Tibial artery (tissue), 4 donors: ENCODE measurements at regions not wholly inside any gene's neighbourhood (a gene's known extent, or its start where the extent isn't known, plus 50 kb on each side); places are given as distances from the start of the nearest gene placed in this dataset.

ENCODE experiments used
- DNase-seq, 2 donors: peaks; one replicate each; pipeline ENCODE4 v3.0.0-alpha.2; 2019
- H3K27ac ChIP-seq, 2 donors: fragments of 200-600 bp; sonication (generic) in 1 of 2; 1 replicate in 1 of 2; 2 replicates in 1 of 2; pipeline ENCODE4 v1.5.1; 2018 to 2019; ENCODE audit warnings: mild to moderate bottlenecking in 1 of 2
- H3K27me3 ChIP-seq, 2 donors: fragments of 200-600 bp; sonication (generic) in 1 of 2; one replicate each; pipeline versions ENCODE4 v1.5.1 to v1.6.0; 2016 to 2019
- H3K36me3 ChIP-seq, 3 donors: fragments of 200-600 bp; sonication (generic) in 2 of 3; one replicate each; pipeline ENCODE4 v1.5.1; 2016 to 2019; ENCODE audit warnings: mild to moderate bottlenecking in 2 of 3
- H3K4me1 ChIP-seq, 4 donors: fragments of 200-600 bp; sonication (generic) in 2 of 4; 1 replicate in 3 of 4; 2 replicates in 1 of 4; pipeline ENCODE4 v1.5.1; 2016 to 2019
- H3K4me3 ChIP-seq, 2 donors: fragments of 200-600 bp; sonication (generic) in 1 of 2; 1 replicate in 1 of 2; 2 replicates in 1 of 2; pipeline ENCODE4 v1.5.1; 2018 to 2019; ENCODE audit warnings: mild to moderate bottlenecking in 2 of 2
- H3K9me3 ChIP-seq, 3 donors: fragments of 200-600 bp; sonication (generic) in 1 of 3; one replicate each; pipeline ENCODE4 v1.5.1; 2016 to 2019
- intact Hi-C: fragments of 100-400 bp; cut with DNase I; formaldehyde crosslinking; loops from one replicate; pipeline ENCODE4 v1.15.0; 2023; ENCODE audit warnings: low total_unique reads
- TF ChIP-seq, protein P1 (sequence below), 2 experiments: fragments of 200-600 bp in 1 of 2; fragments of 450-650 bp in 1 of 2; IDR thresholded peaks; one replicate each; pipeline ENCODE4 v1.5.1; 2017 to 2019; ENCODE audit warnings: antibody characterized with exemption in 2 of 2, mild to moderate bottlenecking in 1 of 2, moderate library complexity in 1 of 2

- Histone ChIP-seq H3K4me1 (peaks cover 0 to 10% (median 0%) of the 10 kb centered on the region in 4 donors), H3K27ac (no peak overlapping the region), H3K4me3 (no peak overlapping the region), H3K36me3 (no peaks in the 10 kb centered on the region), H3K27me3 (no peaks in the 10 kb centered on the region), H3K9me3 (peaks cover 0 to 13% (median 0%) of the 10 kb centered on the region in 3 donors)
- intact Hi-C loops, result no loop called here
- no peak for DNase-seq
- TF ChIP-seq, protein P1, sequence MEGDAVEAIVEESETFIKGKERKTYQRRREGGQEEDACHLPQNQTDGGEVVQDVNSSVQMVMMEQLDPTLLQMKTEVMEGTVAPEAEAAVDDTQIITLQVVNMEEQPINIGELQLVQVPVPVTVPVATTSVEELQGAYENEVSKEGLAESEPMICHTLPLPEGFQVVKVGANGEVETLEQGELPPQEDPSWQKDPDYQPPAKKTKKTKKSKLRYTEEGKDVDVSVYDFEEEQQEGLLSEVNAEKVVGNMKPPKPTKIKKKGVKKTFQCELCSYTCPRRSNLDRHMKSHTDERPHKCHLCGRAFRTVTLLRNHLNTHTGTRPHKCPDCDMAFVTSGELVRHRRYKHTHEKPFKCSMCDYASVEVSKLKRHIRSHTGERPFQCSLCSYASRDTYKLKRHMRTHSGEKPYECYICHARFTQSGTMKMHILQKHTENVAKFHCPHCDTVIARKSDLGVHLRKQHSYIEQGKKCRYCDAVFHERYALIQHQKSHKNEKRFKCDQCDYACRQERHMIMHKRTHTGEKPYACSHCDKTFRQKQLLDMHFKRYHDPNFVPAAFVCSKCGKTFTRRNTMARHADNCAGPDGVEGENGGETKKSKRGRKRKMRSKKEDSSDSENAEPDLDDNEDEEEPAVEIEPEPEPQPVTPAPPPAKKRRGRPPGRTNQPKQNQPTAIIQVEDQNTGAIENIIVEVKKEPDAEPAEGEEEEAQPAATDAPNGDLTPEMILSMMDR (IDR thresholded peaks at IDR 0.05), result no peak
Measured at GRCh38 chr20:39773380-39774000, 811.3 kb downstream of the DHX35 start.

- no peaks in the 10 kb centered on the region for H3K36me3 ChIP-seq
- no peaks in the 10 kb centered on the region for H3K4me1 ChIP-seq
- no peak overlapping the region for H3K4me3 ChIP-seq
- H3K27me3 ChIP-seq, result no peaks in the 10 kb centered on the region
- H3K9me3 ChIP-seq, result peaks cover 0 to 24% (median 8%) of the 10 kb centered on the region in 3 donors
- DNase-seq, result no peak
- TF ChIP-seq, protein P1 (IDR thresholded peaks at IDR 0.05), result no peak
- intact Hi-C loops, result no loop called here
- no peak overlapping the region for H3K27ac ChIP-seq
Measured at GRCh38 chr20:39767352-39767751, 805.2 kb downstream of the DHX35 start.

GRCh38 chr20:39766333-39766732 lies 804.2 kb downstream of the DHX35 start:
- no peak for DNase-seq
- H3K27me3 ChIP-seq, result no peaks in the 10 kb centered on the region
- no peak overlapping the region for H3K27ac ChIP-seq
- intact Hi-C loops, result no loop called here
- H3K36me3 ChIP-seq, result no peaks in the 10 kb centered on the region
- no peaks in the 10 kb centered on the region for H3K4me1 ChIP-seq
- TF ChIP-seq, protein P1 (IDR thresholded peaks at IDR 0.05), result no peak
- H3K9me3 ChIP-seq, result peaks cover 0 to 24% (median 8%) of the 10 kb centered on the region in 3 donors
- H3K4me3 ChIP-seq, result no peak overlapping the region

- TF ChIP-seq, protein P1 (IDR thresholded peaks at IDR 0.05), result no peak
- intact Hi-C loops, result no loop called here
- Histone ChIP-seq H3K4me3 (no peak overlapping the region), H3K4me1 (no peaks in the 10 kb centered on the region), H3K36me3 (no peaks in the 10 kb centered on the region), H3K27me3 (no peaks in the 10 kb centered on the region), H3K27ac (no peak overlapping the region), H3K9me3 (peaks cover 0 to 3% (median 1%) of the 10 kb centered on the region in 3 donors)
- no peak for DNase-seq
Measured at GRCh38 chr20:39762716-39763115, 800.6 kb downstream of the DHX35 start.

- Histone ChIP-seq H3K4me3 (no peak overlapping the region), H3K36me3 (no peaks in the 10 kb centered on the region), H3K27me3 (no peaks in the 10 kb centered on the region), H3K9me3 (no peaks in the 10 kb centered on the region), H3K27ac (no peak overlapping the region), H3K4me1 (no peaks in the 10 kb centered on the region)
- DNase-seq, result no peak
- TF ChIP-seq, protein P1 (IDR thresholded peaks at IDR 0.05), result no peak
- intact Hi-C loops, result no loop called here
Measured at GRCh38 chr20:39758876-39759275, 796.7 kb downstream of the DHX35 start.

GRCh38 chr20:39756828-39757227 lies 794.7 kb downstream of the DHX35 start:
- Histone ChIP-seq H3K9me3 (no peaks in the 10 kb centered on the region), H3K27ac (no peak overlapping the region), H3K27me3 (no peaks in the 10 kb centered on the region), H3K4me3 (no peak overlapping the region), H3K4me1 (no peaks in the 10 kb centered on the region), H3K36me3 (no peaks in the 10 kb centered on the region)
- TF ChIP-seq, protein P1 (IDR thresholded peaks at IDR 0.05), result no peak
- intact Hi-C loops, result no loop called here
- DNase-seq, result no peak
